Activated CD8-positive, alpha-beta memory T cell treated with anti-CD3 and anti-CD28 coated beads for 36 hours (primary cell): ENCODE measurements at regions not wholly inside any gene's neighbourhood (a gene's known extent, or its start where the extent isn't known, plus 50 kb on each side); places are given as distances from the start of the nearest gene placed in this dataset.
"Not testable (repeated sequence)": the region's sequence is repeated elsewhere in the genome, so short reads cannot be mapped to it uniquely, and the experiment has no call there.

ENCODE experiments used
- CTCF ChIA-PET: fragments of 350-600 bp; sonication (Branson Sonifier 250); formaldehyde crosslinking; loops from one replicate; lab custom pipeline; 2021; ENCODE audit warnings: antibody characterized with exemption; lab: Charles Lee
- POLR2A ChIA-PET: fragments of 350-600 bp; sonication (Branson Sonifier 250); formaldehyde crosslinking; loops from one replicate; lab custom pipeline; 2021; ENCODE audit warnings: antibody characterized with exemption; lab: Charles Lee

GRCh38 chr22:34625892-34626291 is 440.1 kb upstream of the ISX start:
- CTCF ChIA-PET, POLR2A ChIA-PET: not testable (repeated sequence)

GRCh38 chr22:34638128-34638527 is 427.8 kb upstream of the ISX start:
- ChIA-PET CTCF (no interaction called here), POLR2A (no interaction called here)

GRCh38 chr22:34639911-34640310 is 426.0 kb upstream of the ISX start:
- ChIA-PET POLR2A (no interaction called here), CTCF (no interaction called here)

GRCh38 chr22:34645375-34645774 is 420.6 kb upstream of the ISX start:
- ChIA-PET POLR2A (no interaction called here), CTCF (no interaction called here)

- CTCF ChIA-PET: no interaction called here
- POLR2A ChIA-PET: no interaction called here
Observed at GRCh38 chr22:34669001-34669400, 397.0 kb upstream of the ISX start.

- POLR2A ChIA-PET, CTCF ChIA-PET: not testable (repeated sequence)
Observed at GRCh38 chr22:34683031-34683430, 382.9 kb upstream of the ISX start.

DNA sequence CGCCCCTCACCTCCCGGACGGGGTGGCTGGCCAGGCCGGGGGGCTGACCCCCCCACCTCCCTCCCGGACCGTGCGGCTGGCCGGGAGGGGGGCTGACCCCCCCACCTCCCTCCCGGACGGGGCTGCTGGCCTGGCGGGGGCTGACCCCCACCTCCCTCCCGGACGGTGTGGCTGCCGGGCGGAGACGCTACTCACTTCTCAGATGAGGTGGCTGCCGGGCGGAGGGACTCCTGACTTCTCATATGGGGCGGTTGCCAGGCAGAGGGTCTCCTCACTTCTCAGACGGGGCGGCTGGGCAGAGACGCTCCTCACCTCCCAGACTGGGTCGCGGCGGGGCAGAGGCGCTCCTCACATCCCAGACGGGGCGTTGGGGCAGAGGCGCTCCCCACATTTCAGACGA is 381.7 kb upstream of the ISX start:
- POLR2A ChIA-PET, CTCF ChIA-PET: not testable (repeated sequence)

- CTCF ChIA-PET: no interaction called here
Observed at GRCh38 chr22:34687116-34687515, 378.8 kb upstream of the ISX start.

DNA sequence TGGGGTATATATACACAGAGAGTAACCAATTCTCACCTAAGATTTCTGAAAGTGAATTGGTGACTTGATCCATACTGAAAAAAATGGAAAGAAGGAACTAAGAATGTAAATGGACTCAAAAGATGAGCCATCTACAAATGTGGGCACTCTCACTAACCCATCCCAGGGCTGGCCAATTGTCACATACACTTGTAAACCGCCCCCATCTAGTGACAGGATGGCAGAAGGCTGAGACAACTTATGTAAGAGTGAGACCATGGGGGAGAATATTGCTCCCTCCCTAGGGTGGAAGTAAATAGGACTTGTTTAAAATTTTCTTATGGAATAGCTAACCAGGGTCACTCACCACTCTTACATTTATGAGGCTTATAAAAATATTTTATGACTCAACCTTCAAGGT is 377.1 kb upstream of the ISX start:
- POLR2A ChIA-PET: no interaction called here
- CTCF ChIA-PET: no interaction called here

More at GRCh38 chr22:34687116-34687515, 378.8 kb upstream of the ISX start:
- POLR2A ChIA-PET: no interaction called here

- CTCF ChIA-PET: no interaction called here
Observed at GRCh38 chr22:34696557-34696956, 369.4 kb upstream of the ISX start.

GRCh38 chr22:34702279-34702678 is 363.7 kb upstream of the ISX start:
- POLR2A ChIA-PET: no interaction called here
- CTCF ChIA-PET: no interaction called here

More at GRCh38 chr22:34696557-34696956, 369.4 kb upstream of the ISX start:
- POLR2A ChIA-PET: no interaction called here

DNA sequence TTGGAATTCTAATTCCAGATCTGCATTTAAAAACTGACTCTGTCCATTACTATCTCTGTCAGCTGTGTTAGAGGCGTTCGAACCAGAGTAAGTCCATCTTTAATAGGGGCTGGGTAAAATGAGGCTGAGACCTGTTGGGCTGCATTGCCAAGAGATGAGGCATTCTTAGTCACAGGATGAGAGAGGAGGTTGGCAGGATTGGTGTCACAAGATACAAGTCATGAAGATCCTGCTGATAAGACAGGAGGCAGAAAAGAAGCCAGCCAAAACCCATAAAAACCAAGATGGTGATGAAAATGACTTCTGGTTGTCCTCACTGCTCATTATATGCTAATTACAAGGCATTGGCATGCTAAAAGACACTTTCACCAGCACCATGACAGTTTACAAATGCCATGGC is 356.3 kb upstream of the ISX start:
- POLR2A ChIA-PET: no interaction called here
- CTCF ChIA-PET: no interaction called here

DNA sequence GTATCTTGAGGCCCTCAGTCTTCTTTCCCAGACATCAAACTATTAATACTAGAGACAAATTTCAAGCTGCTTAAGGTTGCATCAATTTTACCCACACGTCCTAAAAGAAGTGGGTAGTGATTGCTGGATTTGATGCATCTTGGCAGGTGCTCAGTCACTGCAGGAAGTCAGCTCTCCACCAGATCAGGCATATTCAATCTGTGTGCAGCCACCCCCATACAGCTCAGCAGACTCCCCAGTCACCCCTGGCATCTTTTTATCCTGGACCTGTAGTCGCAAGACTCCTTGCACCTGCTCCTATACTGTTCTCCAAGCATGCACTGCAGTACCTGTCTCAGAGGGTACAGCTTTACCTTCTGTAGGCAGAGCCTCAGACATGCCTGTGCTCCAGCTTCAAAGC is 343.1 kb upstream of the ISX start:
- POLR2A ChIA-PET: no interaction called here
- CTCF ChIA-PET: no interaction called here

DNA sequence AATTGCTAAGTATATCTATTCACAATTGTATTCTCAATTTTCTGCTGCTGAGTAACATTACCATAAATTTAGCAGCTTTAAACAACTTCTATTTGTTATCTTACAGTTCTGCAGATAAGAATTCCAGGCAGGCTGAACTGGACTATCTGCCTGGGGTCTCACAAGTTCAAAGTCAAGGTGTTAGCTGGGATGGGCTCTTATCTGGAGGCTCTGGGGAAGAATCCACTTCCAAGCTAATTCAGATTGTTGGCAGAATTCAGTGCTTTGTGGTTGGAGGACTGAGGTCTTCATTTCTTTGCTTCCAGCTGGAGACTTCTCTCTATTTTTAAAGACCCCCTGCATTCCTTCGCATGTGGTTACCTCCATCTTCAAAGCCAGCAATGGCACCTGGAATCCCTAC is 329.9 kb upstream of the ISX start:
- CTCF ChIA-PET: no interaction called here
- POLR2A ChIA-PET: no interaction called here

DNA sequence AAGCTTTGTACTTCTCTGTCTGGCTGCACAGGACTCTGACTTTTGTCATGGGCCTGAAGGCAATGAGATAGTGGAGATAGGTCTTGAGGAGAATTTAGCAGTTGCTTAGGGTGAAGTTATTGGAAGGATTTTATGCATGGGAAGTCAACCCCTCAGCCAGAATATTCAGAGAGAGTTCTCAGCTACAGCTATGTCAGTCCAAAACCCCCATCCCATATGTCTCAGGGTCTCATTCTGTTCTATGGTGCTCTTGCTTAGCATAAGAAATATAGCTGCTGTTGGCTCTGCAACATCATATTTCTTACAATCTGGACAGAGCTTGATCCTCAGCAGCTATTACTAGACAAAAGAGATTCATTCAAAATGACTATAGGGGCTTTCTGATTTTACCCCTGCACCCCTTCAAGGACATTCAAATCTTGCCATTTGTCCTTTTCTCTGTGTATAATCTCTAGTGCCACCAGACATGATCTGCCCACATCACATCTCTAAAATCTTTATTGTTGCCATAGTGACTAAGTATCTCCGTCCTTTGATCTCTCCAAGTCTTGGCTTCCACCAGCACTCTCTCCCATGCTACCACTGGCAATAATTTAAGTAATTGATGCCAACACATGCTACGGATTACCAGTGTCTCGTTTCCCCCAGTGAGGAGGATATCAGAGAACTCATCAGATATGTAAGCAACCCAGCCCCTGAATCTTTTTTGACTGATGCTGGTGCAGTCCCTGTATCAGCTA is 327.1 kb upstream of the ISX start:
- ChIA-PET POLR2A (no interaction called here), CTCF (no interaction called here)

- ChIA-PET CTCF (interaction anchor here (0.7 kb wide), 1 partner anchor 472 kb away, joined by 4 read pairs; no protein-coding TSS in a partner anchor), POLR2A (no interaction called here)
Observed at GRCh38 chr22:34743110-34743751, 322.7 kb upstream of the ISX start.

- ChIA-PET POLR2A (no interaction called here), CTCF (interaction anchor here (0.6 kb wide), 1 partner anchor 742 kb away, joined by 3 read pairs; no protein-coding TSS in a partner anchor)
Observed at GRCh38 chr22:34760276-34761008, 305.5 kb upstream of the ISX start.

GRCh38 chr22:34761111-34761510 is 304.8 kb upstream of the ISX start:
- CTCF ChIA-PET: no interaction called here
- POLR2A ChIA-PET: no interaction called here

GRCh38 chr22:34763496-34763895 is 302.5 kb upstream of the ISX start:
- POLR2A ChIA-PET: no interaction called here
- CTCF ChIA-PET: no interaction called here

- CTCF ChIA-PET: no interaction called here
Observed at GRCh38 chr22:34765115-34765514, 300.8 kb upstream of the ISX start.

DNA sequence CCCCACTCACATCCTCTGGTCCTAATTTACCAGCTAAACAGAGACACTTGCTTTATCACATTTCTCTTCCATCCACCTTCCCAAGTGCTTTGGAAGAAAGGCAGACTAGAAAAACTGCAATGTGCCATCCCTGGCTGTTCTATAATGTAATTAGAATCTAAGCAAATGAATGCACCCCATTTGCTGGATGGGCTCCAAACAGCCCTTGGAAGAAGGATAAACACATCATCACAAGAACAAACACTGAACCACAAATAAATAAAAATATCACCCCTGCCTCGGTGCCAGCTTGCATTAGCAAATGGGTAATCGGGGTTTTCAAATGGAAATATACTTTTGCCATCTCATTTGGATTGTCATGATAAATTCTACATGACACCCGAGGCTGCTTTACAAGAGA is 296.6 kb upstream of the ISX start:
- ChIA-PET CTCF (no interaction called here), POLR2A (no interaction called here)

More at GRCh38 chr22:34765115-34765514, 300.8 kb upstream of the ISX start:
- POLR2A ChIA-PET: no interaction called here
